ENCODE measurements at regions not wholly inside any gene's neighbourhood (a gene's known extent, or its start where the extent isn't known, plus 50 kb on each side); places are given as distances from the start of the nearest gene placed in this dataset.
"Not testable (repeated sequence)": the region's sequence is repeated elsewhere in the genome, so short reads cannot be mapped to it uniquely, and the experiment has no call there.

DNA sequence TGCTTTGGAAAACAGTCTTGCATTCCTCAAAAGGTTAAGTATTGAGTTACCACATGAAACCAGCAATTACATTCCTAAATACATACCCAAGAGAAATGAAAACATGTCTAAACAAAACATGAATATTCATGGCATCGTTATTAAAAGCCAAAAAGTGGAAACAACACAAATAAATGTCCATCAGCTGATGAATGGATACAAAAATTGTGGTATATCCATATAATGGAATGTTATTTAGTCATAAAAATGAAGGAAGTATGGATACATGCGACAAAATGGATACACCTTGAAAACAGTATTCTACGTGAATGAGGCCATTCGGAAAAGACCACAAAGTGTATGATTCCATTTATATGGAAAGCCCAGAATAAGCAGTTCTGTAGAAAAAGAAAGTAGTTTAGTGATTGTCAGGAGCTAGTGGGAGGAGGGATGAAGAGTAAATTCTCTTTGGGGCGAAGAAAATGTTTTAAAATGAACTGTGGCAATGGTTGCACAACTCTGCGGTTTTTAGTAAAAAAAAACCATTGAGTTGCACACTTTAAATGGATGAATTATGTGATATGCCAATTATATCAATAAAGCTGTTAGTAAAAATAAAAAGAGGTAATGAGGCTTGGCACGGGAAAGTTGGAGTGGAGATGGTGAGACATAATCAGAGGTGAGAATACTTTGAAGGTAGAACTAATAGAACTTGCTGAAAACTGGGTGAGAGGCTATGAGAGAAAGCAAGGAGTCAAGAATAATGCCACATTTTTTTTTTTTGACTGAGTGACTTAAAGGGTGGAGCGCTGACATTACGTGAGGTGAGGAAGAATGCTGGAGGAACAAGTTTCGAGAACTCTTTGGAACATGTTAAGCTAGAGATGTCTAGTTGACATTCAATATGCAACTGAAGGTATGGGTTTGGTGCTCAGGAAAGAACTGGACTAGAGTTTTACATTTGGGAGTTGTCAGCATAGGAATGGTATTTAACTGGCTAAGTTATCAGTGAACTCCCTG lies 194.9 kb upstream of the ZNF608 start:
- ATAC-seq (no peak), DNase-seq (ENCODE audit: missing footprints) (no peak)
- intact Hi-C loops (cut with DNase I) = no loop called here

DNA sequence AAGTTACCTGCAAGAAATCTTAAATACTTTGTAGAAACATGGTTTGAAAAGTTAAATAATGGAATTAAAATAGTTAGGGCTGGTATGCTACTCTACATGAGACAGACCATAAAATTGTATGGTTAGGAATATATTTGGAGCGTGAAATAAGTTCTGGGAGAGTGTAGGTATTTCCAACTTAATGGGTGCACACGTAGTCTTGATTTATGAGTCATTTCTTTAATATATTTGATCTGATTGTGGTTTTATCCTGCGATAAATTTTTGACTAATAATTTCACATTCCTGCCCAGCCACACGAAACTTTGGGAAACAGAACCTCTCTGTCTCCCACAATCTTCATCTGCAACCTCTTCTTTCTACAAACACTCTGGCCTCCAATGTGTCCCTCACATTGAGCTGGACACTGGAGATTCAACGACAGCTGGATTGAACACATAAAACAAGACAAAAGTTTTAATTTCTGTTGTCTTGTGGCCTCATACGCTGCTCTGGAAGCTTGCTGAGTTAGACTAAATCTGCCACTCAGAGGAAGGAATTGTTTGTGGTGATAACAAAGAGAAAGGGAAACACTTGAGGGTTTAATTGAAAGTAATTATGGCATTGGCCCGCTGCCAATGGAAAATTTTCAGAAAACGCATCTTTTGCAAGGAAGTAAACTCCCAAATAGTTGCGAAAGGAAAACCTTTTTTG lies 201.8 kb upstream of the ZNF608 start:
- no peak for ATAC-seq
- intact Hi-C loops (cut with DNase I) = loop anchor here (5.0 kb wide), 1 partner anchor 201 kb away; the partner anchor contains the start of gene ZNF608
- no peak for DNase-seq (ENCODE audit: missing footprints)

DNA sequence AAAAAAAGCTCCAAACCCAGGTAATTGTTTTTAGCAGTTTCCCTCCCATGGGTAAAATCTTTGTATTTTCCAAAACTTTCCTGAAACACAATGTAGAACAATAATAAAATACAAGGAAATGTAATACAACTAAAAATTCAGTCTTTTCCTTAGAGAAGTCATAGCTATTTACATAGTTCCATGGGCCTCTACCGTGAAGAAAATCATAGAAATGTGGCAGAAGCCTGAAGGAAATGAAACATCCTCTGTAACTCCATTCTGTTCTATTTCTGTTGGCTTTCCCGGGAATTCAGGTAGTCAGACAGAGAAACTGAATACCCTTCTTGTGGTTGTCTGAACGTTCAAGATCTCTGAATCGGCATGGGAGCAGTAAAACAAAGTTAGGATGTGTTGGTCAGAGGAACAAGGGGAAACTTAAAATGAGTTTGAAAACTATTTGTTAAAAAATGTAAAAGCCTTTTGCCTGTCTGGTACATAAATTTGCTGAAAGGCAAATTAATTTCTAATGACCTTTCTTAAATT lies 202.4 kb upstream of the ZNF608 start:
- intact Hi-C loops (cut with DNase I) = loop anchor here (5.0 kb wide), 1 partner anchor 202 kb away; the partner anchor contains the start of gene ZNF608

DNA sequence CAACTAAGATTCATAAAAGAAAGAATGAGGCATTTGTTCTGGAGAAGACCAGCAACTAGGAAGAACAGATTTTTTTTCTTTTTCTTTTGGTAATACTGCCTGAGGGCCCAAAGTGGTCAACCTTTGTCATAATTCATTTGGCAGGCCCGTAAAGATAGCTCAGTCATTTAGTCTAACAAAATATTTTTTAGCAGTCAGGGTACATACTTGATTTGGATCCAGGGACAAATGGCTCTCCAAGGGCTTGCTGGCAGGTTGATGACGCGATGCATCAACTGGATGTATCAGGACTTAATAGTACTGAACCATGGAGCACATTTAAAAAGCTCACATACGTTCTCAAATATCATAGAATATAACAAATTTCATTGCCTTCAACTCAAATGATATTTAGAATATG lies 203.4 kb upstream of the ZNF608 start:
- no peak for DNase-seq (ENCODE audit: missing footprints)

More for the DNA sequence above, 202.4 kb upstream of the ZNF608 start:
- DNase-seq (ENCODE audit: missing footprints) = no peak
- no peak for ATAC-seq

DNA sequence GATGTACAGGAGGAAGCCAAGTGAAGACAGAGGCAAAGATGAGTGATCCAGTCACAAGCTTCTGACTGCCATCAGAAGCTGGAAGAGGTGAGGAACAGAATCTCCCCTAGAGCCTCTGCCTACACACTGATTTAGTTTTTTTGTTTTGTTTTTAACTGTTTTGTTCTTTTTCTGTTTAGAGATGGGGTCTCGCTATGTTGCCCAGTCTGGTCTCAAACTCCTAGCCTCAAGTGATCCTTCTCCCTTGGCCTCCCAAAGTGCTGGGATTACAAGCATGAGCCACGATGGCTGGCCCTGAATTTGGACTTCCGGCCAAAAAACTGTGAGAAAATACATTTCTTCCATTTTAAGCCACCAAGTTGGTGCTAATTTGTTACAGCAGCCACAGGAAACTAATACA lies 204.7 kb upstream of the ZNF608 start:
- DNase-seq (ENCODE audit: missing footprints) (no peak), ATAC-seq (no peak)
- intact Hi-C loops (cut with DNase I) = no loop called here

More for the DNA sequence above, 203.4 kb upstream of the ZNF608 start:
- ATAC-seq = no peak
- intact Hi-C loops (cut with DNase I) = loop anchor here (5.0 kb wide), 1 partner anchor 203 kb away; the partner anchor contains the start of gene ZNF608

DNA sequence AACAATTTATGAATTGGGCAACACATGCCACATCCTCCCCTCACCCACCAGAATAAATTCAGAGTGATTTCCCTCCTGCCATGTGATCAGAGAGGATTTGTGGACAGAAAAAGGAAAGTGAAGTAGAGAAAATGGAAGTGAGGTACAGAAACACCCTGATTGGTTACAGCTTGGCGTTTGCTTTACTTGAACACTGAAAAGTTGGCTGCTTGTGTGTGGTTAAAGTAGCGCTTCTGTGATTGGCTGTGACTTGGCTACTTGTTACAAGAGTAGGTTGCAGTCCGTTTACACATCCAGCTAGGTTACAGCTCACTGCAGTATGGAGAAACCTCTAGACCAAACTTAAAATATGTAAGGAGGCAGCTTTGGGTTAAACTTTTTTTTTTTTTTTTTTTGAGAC lies 205.2 kb upstream of the ZNF608 start:
- DNase-seq (ENCODE audit: missing footprints) (no peak), ATAC-seq (no peak)
- intact Hi-C loops (cut with DNase I) = no loop called here

DNA sequence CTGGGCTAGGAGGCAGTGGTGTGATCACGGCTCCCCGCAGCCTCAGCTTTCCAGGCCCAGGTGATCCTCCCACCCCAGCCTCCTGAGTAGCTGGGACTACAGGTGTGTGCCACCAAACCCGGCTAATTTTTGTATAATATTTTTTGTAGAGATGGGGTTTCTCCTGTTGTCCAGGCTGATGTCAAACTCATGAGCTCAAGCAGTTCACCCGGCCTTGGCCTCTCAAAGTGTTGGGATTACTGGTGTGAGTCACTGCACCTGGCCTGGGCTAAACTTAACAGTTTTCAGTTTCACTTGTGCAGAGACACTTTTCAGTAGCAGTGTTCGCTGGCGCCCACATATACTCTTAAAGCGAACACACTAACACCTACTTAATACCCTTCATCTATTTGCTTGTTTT lies 205.6 kb upstream of the ZNF608 start:
- intact Hi-C loops (cut with DNase I) = no loop called here
- ATAC-seq (no peak), DNase-seq (ENCODE audit: missing footprints) (no peak)

DNA sequence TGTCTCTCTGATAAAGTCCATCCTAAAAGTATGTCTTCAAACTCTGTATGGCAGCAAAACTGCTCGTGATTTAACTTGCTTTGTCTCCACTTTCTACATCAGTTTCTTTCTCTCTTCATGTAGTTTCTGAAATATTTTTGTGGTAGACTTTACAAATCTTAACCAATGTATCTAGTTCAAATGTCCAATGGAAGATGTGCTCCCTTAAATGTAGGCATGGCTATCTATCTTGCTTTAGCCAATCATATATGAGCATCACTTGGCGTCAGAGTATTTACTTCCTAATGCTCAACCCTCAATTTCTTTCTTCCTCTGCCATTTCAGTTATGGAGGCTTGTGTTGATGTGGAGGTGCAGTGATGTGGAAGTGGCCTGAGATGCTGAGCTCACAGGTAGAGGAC lies 206.1 kb upstream of the ZNF608 start:
- DNase-seq (ENCODE audit: missing footprints) = no peak
- intact Hi-C loops (cut with DNase I) = no loop called here
- ATAC-seq = no peak

DNA sequence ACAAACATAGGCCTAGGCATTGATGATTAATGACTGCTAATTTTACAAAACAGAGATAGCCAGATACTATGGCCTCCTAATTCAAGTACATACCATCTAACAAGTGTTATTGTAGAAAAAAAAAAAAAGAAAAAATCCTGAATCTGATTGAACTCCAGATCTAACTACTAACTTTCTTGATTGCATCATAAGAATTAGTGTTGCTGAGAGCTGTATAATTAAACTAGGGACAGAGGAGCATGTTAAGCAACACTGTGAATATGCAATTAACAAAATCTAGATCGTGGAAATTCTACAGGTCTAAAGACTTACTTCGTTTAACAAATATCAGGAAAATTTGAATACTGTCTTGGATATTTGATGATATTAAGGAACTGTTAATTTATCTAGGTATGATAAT lies 208.3 kb upstream of the ZNF608 start:
- intact Hi-C loops (cut with DNase I) = no loop called here
- ATAC-seq (no peak), DNase-seq (ENCODE audit: missing footprints) (no peak)

DNA sequence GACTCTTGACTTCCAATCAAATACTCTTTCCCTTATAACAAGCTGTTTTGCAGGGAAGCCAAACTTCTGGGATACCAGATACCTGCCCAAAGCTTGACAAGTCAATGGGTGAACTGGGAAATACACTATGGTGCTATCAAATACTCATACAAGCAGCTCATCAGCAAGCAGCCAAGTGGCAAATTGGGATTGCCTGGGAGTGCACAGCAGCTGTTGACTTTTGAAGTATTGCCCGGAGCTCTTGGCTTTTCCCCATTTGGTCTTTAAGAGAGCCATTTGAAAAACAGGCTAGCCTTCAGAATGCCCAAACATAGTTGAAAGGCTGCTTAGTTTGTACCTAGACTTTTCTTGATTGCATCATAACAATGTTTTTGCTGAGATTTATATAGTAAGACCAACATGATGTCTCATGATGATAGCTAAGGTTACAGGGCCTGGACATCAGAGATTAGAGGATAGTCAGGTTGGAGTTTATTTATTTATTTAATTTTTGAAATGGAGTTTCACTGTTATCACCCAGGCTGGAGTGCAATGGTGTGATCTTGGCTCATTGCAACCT lies 210.1 kb upstream of the ZNF608 start:
- intact Hi-C loops (cut with DNase I) = no loop called here
- no peak for ATAC-seq
- DNase-seq (ENCODE audit: missing footprints) = no peak

DNA sequence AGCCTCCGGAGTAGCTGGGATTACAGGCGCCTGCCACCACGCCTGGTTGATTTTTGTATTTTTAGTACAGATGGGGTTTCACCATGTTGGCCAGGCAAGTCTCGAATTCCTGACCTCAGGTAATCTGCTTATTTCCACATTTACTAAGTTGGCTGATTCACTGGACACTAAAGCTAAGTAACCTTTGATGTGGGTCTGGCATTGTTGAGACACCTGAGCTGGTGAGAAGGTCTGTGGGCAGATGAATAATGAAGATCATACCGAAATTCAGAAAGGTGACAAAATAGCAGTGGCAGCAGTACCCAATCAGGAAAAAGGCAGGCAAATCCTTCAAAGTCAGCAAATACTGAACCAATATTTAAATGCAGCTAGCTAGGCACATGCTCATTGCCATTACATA lies 210.6 kb upstream of the ZNF608 start:
- DNase-seq (ENCODE audit: missing footprints) (no peak), ATAC-seq (no peak)
- intact Hi-C loops (cut with DNase I) = no loop called here

DNA sequence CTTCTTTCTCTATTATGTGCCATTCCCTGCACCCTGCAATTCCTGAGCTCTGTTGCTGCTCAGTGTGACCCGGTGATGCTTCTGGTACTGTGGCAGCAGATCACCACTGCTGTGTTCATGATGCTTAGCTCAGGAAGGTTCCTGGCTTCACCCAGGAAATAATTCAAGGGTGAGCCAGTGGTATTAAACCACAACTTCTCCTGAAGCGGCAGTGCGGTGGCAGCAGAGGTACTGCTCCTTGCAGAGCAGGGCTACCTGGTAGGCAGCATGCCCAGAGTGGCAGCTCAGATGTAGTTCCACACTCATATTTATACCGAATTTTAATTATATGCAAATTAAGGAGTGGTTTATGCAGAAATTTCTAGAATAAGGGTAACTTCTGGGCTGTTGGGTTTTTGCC lies 213.8 kb upstream of the ZNF608 start:
- DNase-seq (ENCODE audit: missing footprints) = no peak
- intact Hi-C loops (cut with DNase I) = no loop called here
- no peak for ATAC-seq

DNA sequence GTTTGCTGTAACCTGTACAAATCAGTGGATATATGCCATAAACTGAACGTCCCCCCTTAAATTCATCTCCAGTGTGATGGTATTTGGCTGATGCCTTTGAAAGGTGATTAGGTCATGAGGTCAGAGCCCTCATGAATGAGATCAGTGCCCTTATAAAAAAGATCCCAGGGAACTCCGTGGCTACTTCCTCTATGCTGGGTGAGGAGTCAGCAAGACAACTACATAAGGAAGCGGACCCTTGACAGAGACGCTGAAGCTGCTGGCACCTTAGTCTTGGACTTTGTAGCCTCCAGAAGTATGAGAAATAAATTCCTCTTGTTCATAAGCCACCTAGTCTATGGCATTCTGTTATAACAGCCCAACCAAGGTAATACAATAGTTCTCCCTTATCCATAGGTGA lies 215.1 kb upstream of the ZNF608 start:
- intact Hi-C loops (cut with DNase I) = no loop called here
- DNase-seq (ENCODE audit: missing footprints) = no peak
- ATAC-seq = no peak

DNA sequence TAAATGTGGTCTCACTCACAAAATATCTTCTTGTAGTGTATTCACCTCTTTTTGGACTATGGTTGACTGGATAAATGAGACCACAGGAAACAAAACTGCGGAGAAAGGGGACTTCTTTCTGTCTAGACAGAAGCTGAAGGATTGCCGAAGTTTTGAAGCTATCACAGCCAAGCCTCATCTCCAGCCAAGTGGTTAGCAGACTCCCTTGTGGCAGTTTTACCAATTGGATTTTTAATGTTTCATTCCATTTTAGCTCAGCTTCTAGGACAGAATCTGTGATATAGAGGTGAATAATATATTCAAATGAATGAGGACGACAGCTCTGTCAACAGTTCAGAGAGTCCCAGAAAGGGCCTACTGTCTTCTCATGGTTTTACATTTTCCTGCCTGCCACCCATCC lies 215.7 kb upstream of the ZNF608 start:
- no peak for ATAC-seq
- intact Hi-C loops (cut with DNase I) = no loop called here
- no peak for DNase-seq (ENCODE audit: missing footprints)

DNA sequence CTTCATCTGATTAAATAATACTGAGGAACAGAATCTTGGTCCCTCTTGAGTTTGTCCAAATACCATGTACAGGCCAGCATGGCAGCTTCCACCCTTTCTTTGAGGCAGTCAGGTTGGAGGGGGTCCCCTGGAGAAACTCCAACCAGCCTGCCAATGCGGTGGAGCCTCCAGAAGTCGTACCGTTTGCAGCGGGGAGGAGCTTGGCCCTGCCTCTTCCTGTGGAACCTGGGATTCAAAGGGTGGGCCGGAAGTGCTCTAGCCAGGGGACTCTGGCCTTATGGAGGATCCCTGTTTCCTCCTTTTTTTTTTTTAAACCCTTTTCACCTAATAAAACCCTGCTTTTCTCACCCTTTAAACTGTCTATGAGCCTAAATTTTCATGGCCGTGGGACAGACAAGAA lies 216.3 kb upstream of the ZNF608 start:
- ATAC-seq (no peak), DNase-seq (ENCODE audit: missing footprints) (no peak)
- intact Hi-C loops (cut with DNase I) = no loop called here

DNA sequence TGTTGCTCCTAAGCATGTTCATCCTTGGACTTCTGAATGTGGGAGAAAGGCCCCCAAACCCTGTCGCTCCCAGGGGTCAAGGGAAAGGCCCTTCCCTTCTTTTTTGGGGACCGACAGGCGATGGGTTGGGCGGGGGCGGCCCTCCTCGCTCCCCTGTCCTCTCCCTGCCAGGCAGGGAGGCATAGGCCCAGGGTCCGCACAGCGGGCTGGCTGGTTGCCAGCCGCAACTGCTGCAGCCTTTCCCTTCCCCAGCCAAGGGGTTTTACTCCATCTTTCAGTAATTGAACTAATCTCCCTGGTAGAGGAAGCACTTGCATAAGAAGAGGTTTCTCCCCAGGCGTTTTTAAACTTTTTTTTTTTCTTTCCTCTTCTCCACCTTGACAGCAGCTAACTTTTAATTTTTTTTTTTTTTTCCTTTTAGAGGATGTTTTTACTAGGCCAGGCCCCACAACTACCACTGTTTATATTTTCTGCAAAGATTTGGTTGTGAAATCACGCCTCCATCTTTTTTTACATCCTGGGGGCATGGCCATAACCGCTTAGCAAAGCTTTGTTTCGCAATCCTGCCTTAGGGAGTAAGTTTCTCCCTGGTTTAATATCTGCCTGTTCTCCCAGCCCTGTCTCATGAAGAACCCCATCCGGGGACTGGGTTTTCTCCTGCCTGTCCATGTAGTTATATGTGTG lies 216.9 kb upstream of the ZNF608 start:
- no peak for DNase-seq (ENCODE audit: missing footprints)
- no peak for ATAC-seq
- intact Hi-C loops (cut with DNase I) = no loop called here

DNA sequence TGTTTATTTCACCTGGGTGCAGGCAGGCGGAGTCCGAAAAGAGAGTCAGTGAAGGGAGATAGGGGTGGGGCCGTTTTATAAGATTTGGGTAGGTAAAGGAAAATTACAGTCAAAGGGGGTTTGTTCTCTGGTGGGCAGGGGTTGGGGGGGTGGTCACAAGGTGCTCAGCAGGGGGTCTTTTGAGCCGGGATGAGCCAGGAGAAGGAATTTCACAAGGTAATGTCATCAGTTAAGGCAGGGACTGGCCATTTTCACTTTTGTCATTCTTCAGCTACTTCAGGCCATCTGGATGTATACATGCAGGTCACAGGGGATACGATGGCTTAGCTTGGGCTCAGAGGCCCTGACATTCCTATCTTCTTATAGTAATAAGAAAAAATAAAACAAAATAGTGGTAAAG lies 220.3 kb upstream of the ZNF608 start:
- ATAC-seq; DNase-seq (ENCODE audit: missing footprints); intact Hi-C loops (cut with DNase I): not testable (repeated sequence)

DNA sequence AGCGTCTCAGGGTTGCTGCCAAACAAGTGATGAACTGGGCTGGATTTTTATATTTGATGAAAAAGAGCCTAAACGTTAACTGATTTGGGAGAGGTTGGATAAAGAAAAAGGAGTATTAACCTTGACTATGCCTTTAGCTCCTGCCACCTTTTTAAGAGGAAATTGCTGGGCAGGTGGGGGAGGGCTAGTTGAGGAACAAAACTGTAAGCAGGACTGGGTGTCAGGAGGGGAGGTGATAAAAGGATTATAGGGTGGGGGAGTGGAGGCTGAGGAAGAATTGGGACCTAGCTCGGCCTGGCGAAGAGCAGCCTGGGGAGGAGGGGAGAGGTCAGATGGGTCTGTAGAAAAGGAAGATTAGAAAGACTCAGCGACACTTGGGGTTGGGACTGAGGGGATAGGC lies 223.9 kb upstream of the ZNF608 start:
- intact Hi-C loops (cut with DNase I); ATAC-seq; DNase-seq (ENCODE audit: missing footprints): not testable (repeated sequence)

DNA sequence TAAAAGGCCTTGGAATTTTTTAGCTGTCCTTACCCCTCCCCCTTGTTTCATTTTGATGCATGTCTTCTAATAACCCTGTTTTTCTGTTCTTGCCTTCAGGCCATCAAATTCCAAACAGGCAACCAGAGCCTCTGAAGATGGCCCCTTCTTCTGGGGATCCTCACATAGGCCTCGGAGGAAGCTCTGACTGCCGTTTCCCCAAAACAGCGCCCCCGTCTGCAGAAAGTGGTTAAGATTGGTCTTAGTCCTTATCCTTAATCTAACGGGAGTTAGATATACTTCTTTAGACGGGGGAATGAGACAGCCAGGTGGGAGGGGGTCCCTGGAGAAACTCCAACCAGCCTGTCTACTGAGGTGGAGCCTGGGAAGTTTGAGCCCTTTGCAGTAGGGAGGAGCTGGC lies 226.3 kb upstream of the ZNF608 start:
- ATAC-seq (no peak), DNase-seq (ENCODE audit: missing footprints) (no peak)
- intact Hi-C loops (cut with DNase I) = no loop called here
